Body of pancreas (tissue), 4 donors: ENCODE measurements at regions not wholly inside any gene's neighbourhood (a gene's known extent, or its start where the extent isn't known, plus 50 kb on each side); places are given as distances from the start of the nearest gene placed in this dataset.

Source experiments
- CTCF ChIP-seq, 7 experiments: fragments of 450-650 bp in 4 of 7; fragments of 200-600 bp in 3 of 7; sonication (generic) in 3 of 7; IDR thresholded peaks; one replicate each; pipeline ENCODE4 v1.5.1; 2016 to 2019; ENCODE audit warnings: antibody characterized with exemption in 7 of 7
- POLR2A ChIP-seq, 3 donors: fragments of 450-650 bp; IDR thresholded peaks; one replicate each; pipeline ENCODE4 v1.6.1; 2016; ENCODE audit warnings: antibody characterized with exemption in 3 of 3, mild to moderate bottlenecking in 2 of 3

GRCh38 chr5:10885026-10885425 lies 124.0 kb upstream of the DAP start:
- no peak for TF ChIP-seq CTCF (IDR thresholded peaks at IDR 0.05)
- no peak for TF ChIP-seq POLR2A (IDR thresholded peaks at IDR 0.05)
